OCI-LY7 (cell line): ENCODE measurements at regions not wholly inside any gene's neighbourhood (a gene's known extent, or its start where the extent isn't known, plus 50 kb on each side); places are given as distances from the start of the nearest gene placed in this dataset.

Source experiments
- BruUV-seq: library from RNA; stranded (reverse); fragments of 400-500 nt; replicated peaks from 2 replicates; lab custom pipeline; 2021; lab: Mats Ljungman, UMichigan
- CTCF ChIA-PET: fragments of 300-600 bp; sonication (Branson Sonifier 250); formaldehyde crosslinking; loops from one replicate; lab custom pipeline; 2022; ENCODE audit warnings: antibody characterized with exemption; ENCODE audit not compliant: unreplicated experiment; lab: Charles Lee
- POLR2A ChIA-PET: fragments of 300-600 bp; sonication (Branson Sonifier 250); formaldehyde crosslinking; loops from one replicate; lab custom pipeline; 2022; ENCODE audit warnings: antibody characterized with exemption; lab: Charles Lee
- DNase-seq: peaks from one replicate; pipeline ENCODE4 v3.0.0-alpha.2; 2015; ENCODE audit warnings: low spot score
- H2AFZ ChIP-seq: fragments of 200-600 bp; sonication (generic), shearing (Covaris generic); 2 replicates; pipeline ENCODE4 v1.6.1; 2014; ENCODE audit warnings: mild to moderate bottlenecking, antibody characterized with exemption, low read length, moderate library complexity
- H3K27ac ChIP-seq: fragments of 200-600 bp; sonication (generic); 2 replicates; pipeline ENCODE4 v1.5.1; 2014; ENCODE audit warnings: mixed run types, low read depth, mild to moderate bottlenecking, moderate library complexity, low read length, inconsistent platforms; ENCODE audit not compliant: poor library complexity, severe bottlenecking
- H3K36me3 ChIP-seq: fragments of 200-600 bp; sonication (generic); 2 replicates; pipeline ENCODE4 v1.6.1; 2014; ENCODE audit warnings: mild to moderate bottlenecking, antibody characterized with exemption, low read length, moderate library complexity, mixed read lengths; ENCODE audit not compliant: insufficient read depth
- H3K4me1 ChIP-seq: fragments of 200-600 bp; sonication (generic); 2 replicates; pipeline ENCODE4 v1.5.1; 2014; ENCODE audit warnings: mild to moderate bottlenecking, low read length; ENCODE audit not compliant: insufficient read depth, poor library complexity, severe bottlenecking
- H3K4me2 ChIP-seq: fragments of 200-600 bp; sonication (generic); 2 replicates; pipeline ENCODE4 v1.6.1; 2014; ENCODE audit warnings: mild to moderate bottlenecking, low read length
- H3K4me3 ChIP-seq: fragments of 200-600 bp; sonication (generic); 2 replicates; pipeline ENCODE4 v1.5.1; 2014; ENCODE audit warnings: mild to moderate bottlenecking, low read depth, low read length; ENCODE audit not compliant: poor library complexity, severe bottlenecking
- H3K79me2 ChIP-seq: fragments of 200-600 bp; sonication (generic); 2 replicates; pipeline ENCODE4 v1.6.1; 2016; ENCODE audit warnings: low read depth, mild to moderate bottlenecking, low read length, moderate library complexity, mixed read lengths; ENCODE audit not compliant: insufficient read depth
- H3K9me2 ChIP-seq: fragments of 200-600 bp; sonication (generic); 2 replicates; pipeline ENCODE4 v1.6.1; 2016; ENCODE audit warnings: mild to moderate bottlenecking, low read length, mixed read lengths; ENCODE audit not compliant: insufficient read depth
- H3K9me3 ChIP-seq: fragments of 200-600 bp; sonication (generic); 2 replicates; pipeline ENCODE4 v1.6.1; 2014; ENCODE audit warnings: mild to moderate bottlenecking, mixed run types, low read length, mixed read lengths
- H4K20me1 ChIP-seq: fragments of 200-600 bp; sonication (generic); 2 replicates; pipeline ENCODE4 v1.6.1; 2014; ENCODE audit warnings: mild to moderate bottlenecking, antibody characterized with exemption, low read length, moderate library complexity, mixed read lengths; ENCODE audit not compliant: insufficient read depth
- EZH2phosphoT487 ChIP-seq: fragments of 200-600 bp; sonication (generic); IDR thresholded peaks from 2 replicates; pipeline ENCODE4 v1.6.1; 2018; ENCODE audit warnings: low read depth, borderline replicate concordance, mild to moderate bottlenecking, mixed run types, antibody characterized with exemption, low read length, moderate library complexity, mixed read lengths
- intact Hi-C: fragments of 100-400 bp; cut with micrococcal nuclease; formaldehyde crosslinking; loops from one replicate; pipeline ENCODE4 v1.10.0; 2022; ENCODE audit not compliant: unreplicated experiment
- TF ChIP-seq, protein P1 (sequence below): fragments of 200-600 bp; sonication (generic); conservative IDR thresholded peaks from 2 replicates; pipeline ENCODE4 v1.5.1; 2014; ENCODE audit warnings: mild to moderate bottlenecking, antibody characterized with exemption, low read length, moderate library complexity, mixed read lengths

DNA sequence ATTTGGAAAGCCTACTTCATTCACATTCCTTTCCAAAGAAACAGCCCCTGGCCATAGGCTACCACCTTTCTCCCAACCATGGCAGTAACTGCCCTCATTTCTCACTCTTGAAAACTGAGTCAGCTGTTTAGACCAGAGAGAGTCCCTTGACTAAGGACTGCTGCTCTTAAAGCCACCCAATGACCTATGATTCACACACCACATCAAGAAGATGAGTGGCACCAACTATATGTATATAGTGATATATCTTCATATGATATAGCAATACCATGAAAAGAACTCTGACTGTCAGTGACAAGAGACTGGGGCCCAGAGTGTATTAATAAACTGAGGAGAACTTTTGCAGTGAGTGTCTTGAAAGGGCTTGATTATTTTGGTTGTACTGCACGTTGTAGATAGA, 404.5 kb upstream of the ASIC2 start:
- no peak for DNase-seq
- no peaks in the 10 kb centered on the region for H3K4me1 ChIP-seq
- H3K4me2 ChIP-seq = no peak overlapping the region
- ChIA-PET CTCF (no interaction called here), POLR2A (no interaction called here)
- intact Hi-C loops = no loop called here
- H2AFZ ChIP-seq = no peak overlapping the region
- H3K9me3 ChIP-seq = no peaks in the 10 kb centered on the region
- H3K9me2 ChIP-seq = no peaks in the 10 kb centered on the region
- H3K79me2 ChIP-seq = no peaks in the 10 kb centered on the region
- BruUV-seq = no TSS peak
- no peaks in the 10 kb centered on the region for H3K36me3 ChIP-seq
- no peak overlapping the region for H3K4me3 ChIP-seq
- no peak for TF ChIP-seq EZH2phosphoT487
- TF ChIP-seq, protein P1, sequence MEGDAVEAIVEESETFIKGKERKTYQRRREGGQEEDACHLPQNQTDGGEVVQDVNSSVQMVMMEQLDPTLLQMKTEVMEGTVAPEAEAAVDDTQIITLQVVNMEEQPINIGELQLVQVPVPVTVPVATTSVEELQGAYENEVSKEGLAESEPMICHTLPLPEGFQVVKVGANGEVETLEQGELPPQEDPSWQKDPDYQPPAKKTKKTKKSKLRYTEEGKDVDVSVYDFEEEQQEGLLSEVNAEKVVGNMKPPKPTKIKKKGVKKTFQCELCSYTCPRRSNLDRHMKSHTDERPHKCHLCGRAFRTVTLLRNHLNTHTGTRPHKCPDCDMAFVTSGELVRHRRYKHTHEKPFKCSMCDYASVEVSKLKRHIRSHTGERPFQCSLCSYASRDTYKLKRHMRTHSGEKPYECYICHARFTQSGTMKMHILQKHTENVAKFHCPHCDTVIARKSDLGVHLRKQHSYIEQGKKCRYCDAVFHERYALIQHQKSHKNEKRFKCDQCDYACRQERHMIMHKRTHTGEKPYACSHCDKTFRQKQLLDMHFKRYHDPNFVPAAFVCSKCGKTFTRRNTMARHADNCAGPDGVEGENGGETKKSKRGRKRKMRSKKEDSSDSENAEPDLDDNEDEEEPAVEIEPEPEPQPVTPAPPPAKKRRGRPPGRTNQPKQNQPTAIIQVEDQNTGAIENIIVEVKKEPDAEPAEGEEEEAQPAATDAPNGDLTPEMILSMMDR = no peak
- no peak overlapping the region for H3K27ac ChIP-seq
- H4K20me1 ChIP-seq = no peaks in the 10 kb centered on the region

DNA sequence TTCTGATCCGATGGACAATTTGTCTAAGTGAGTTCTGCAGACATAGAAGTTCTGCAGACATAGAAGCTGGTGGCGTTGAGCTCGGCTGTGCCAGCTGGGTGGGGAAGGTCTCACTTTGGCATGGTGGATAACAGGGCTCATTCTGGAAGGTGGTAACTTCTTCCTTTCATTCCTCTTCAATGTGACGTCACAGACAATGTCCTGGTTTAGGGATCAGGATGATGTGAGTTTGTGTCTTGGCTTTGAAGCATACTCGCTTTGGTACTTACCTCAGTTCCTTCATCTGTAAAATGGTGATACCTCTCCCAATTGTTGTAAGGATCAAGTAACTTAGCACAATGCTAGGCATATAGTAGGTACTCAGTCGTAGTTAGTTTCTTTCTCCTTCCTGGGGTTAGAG, 408.8 kb upstream of the ASIC2 start:
- ChIA-PET CTCF (no interaction called here), POLR2A (no interaction called here)
- Histone ChIP-seq H3K9me3 (no peaks in the 10 kb centered on the region), H3K4me2 (no peak overlapping the region), H4K20me1 (no peaks in the 10 kb centered on the region), H3K9me2 (no peaks in the 10 kb centered on the region), H3K4me3 (no peak overlapping the region), H3K36me3 (no peaks in the 10 kb centered on the region), H3K27ac (no peak overlapping the region), H3K79me2 (no peaks in the 10 kb centered on the region), H2AFZ (no peak overlapping the region), H3K4me1 (no peaks in the 10 kb centered on the region)
- TF ChIP-seq, protein P1 = no peak
- no peak for TF ChIP-seq EZH2phosphoT487
- intact Hi-C loops = no loop called here
- BruUV-seq = no TSS peak
- DNase-seq = no peak

DNA sequence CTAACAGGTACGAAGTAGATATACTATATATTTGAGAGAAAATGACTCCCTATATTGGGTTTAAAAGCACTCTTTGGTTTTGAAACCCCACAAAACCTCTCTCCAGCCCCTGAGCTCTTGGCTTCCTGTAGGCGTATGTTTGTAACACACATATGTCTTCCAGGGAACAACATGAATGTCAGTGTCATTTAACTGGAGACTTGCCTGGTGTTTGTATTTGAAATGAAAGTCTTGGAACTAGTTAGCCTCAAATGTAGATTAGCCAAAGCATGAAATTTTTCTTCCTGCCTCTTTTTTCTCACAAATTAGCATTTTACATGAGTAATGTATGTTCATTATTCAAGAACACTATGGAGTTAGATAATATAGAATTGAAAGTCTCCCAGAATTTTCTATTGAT, 411.8 kb upstream of the ASIC2 start:
- CTCF ChIA-PET = no interaction called here
- no peaks in the 10 kb centered on the region for H3K9me3 ChIP-seq
- no peaks in the 10 kb centered on the region for H3K79me2 ChIP-seq
- H2AFZ ChIP-seq = no peak overlapping the region
- no peak overlapping the region for H3K4me2 ChIP-seq
- POLR2A ChIA-PET = no interaction called here
- no peaks in the 10 kb centered on the region for H3K36me3 ChIP-seq
- H3K4me3 ChIP-seq = no peak overlapping the region
- no peaks in the 10 kb centered on the region for H4K20me1 ChIP-seq
- H3K27ac ChIP-seq = no peak overlapping the region
- DNase-seq = no peak
- TF ChIP-seq EZH2phosphoT487 = no peak
- TF ChIP-seq, protein P1 = no peak
- no TSS peak for BruUV-seq
- no peaks in the 10 kb centered on the region for H3K4me1 ChIP-seq
- intact Hi-C loops = no loop called here
- no peaks in the 10 kb centered on the region for H3K9me2 ChIP-seq
